ENCODE measurements at regions not wholly inside any gene's neighbourhood (a gene's known extent, or its start where the extent isn't known, plus 50 kb on each side); places are given as distances from the start of the nearest gene placed in this dataset.

DNA sequence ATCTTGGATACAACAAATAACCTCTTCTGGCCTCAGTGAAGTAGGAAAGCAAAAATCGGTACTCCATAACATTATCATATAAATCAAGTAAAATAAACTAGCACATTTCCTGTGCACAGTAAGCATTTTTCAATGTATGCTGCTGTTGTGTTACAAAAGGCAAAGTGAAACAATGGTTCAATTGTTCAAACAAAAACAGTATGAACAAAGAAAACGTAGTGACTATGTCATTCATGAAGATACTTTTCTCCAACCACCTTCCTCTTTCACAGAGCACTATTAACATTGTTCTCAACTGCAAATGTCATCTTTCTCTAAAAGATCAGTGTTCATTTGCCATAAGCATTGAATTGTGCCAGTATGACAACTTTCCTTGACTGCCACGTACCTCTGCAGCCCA lies 318.6 kb upstream of the PRDM1 start:
- DNase-seq (ENCODE audit: low spot score) = no peak

GRCh38 chr6:105765239-105765638 lies 320.9 kb upstream of the PRDM1 start:
- DNase-seq (ENCODE audit: low spot score) = no peak

- no peak for DNase-seq (ENCODE audit: low spot score)
Observed at GRCh38 chr6:105764315-105764714, 321.8 kb upstream of the PRDM1 start.

- DNase-seq (ENCODE audit: low spot score) = no peak
Observed at GRCh38 chr6:105763866-105764265, 322.3 kb upstream of the PRDM1 start.

GRCh38 chr6:105760746-105761145 lies 325.4 kb upstream of the PRDM1 start:
- no peak for DNase-seq (ENCODE audit: low spot score)

DNA sequence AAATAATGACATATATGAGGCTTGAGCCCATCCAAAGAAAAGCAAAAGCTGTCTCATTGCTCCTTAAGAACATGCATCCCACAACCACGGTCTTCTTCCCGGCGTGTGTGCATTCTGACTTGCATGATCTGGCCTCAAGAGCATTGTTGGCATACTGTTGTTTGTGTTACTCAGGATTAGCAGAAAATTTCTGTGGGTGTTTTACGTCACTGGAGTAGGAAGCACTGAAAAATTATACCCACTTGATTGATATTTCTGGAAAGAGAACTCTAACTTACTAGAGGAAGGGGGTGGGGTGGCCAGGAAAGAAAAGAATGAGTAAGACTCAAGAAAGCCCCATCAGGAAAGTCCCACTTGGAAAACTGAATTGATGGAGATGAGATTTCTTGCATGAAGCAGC lies 326.2 kb upstream of the PRDM1 start:
- DNase-seq (ENCODE audit: low spot score) = no peak

- no peak for DNase-seq (ENCODE audit: low spot score)
Observed at GRCh38 chr6:105759015-105759414, 327.1 kb upstream of the PRDM1 start.

DNA sequence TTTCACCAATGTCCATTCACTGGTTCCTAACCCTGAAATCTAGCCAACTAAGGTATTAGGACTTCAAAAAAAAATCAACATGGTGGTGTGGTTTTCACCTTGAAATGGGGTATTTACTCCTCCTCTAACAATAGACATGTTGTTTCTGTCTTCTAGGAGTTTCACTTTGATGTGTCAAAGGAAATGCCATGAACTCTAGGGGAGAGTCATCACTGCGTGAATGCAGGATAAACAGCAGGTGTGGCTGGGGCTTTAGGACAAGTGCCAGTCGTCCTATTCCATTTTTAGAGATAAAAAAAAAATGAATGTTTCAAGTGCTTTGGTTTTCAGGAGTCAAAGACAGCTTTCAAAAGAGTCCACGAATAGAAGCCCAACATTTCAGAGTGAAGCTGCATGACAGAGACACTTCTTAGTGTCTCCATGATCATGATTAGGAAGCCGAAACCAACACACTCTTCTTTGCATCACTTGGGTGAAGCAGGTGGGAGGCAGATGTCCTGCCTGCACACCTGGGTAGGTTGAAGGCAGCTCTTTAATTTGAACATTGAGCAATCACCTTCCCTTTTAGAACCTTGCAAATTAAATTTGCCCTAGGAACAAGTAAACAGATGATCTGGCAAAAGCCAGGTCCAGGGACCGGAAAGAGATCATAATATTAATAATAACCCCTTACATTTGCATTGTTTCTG lies 328.5 kb upstream of the PRDM1 start:
- DNase-seq (ENCODE audit: low spot score) = no peak

DNA sequence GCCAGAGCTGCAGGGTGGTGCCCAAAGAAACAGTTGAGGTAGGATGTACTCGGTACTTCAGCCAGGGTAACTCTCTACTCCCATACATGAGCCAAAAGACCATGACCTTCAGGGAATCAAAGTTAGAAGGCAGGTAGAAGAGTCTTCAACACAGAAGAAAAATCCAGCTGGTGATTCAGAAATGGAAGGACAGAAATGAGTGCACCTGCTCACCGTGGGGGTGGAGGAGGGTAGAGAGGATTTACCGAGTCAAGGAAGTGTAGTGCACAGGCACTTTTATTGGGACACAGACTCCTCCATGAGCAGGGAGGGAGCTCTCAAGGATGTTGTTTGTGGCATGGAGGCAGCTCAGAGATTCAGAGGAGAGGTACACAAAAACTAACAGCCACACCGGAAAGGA lies 330.3 kb upstream of the PRDM1 start:
- no peak for DNase-seq (ENCODE audit: low spot score)

- DNase-seq (ENCODE audit: low spot score) = no peak
Observed at GRCh38 chr6:105753620-105754211, 332.4 kb upstream of the PRDM1 start.

- no peak for DNase-seq (ENCODE audit: low spot score)
Observed at GRCh38 chr6:105753207-105753606, 332.9 kb upstream of the PRDM1 start.

DNA sequence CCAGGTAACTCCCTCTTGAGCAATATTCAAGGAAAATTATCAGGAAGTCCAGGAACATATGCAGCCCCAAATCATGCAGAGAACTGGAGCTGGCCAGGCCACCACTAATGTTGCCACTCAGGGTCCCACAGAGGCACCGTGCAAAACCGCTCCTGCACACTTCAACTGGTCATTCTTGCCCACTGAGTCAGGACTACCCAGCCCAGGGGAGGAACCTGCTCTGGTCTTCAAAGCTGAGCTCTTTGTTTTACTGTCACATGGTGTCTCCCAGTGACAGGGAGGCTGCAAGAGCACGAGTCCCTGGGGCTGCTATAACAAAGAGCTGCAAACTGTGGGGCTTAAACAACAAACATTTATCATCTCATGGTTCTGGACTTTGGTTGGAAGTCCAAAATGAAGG lies 336.0 kb upstream of the PRDM1 start:
- DNase-seq (ENCODE audit: low spot score) = no peak

DNA sequence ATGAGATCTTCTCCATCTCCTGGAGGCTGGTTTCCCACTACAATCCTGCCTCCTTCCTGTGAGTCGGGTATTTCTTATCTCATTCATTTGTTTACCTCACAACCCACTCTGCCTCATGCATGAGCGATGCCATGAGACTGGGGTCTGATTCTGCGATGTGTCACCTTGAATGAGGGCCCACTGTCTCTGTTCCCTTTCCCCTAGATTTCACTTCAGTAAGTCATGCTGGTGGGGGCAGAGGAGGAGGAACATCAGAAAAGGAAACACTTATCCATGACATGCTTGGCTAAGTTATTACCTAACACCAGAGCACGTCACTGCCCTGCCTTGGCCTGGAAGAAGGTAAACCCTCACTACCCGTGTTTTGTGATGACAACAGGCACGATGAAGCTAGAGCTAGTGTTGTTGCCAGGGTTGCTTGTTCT lies 337.4 kb upstream of the PRDM1 start:
- no peak for DNase-seq (ENCODE audit: low spot score)

- no peak for DNase-seq (ENCODE audit: low spot score)
Observed at GRCh38 chr6:105747823-105748405, 338.2 kb upstream of the PRDM1 start.

DNA sequence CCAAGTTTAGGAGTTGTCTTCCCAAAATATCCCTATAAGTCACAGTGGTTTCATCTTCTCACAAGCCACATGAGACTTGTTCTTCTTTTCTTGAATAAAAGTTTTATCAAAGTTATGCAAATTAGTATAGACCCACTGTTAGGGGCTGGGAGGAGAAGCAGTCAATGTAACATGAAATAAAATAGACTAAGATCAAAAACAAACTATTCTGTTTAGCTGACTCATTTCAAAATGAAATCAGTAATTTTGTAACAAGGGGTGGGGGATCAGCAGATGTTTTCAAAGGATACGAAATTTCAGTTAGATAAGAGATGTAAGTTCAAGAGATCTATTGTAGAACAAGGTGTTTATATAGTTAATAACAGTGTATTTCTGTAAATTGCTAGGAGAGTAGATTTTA lies 339.6 kb upstream of the PRDM1 start:
- no peak for DNase-seq (ENCODE audit: low spot score)

GRCh38 chr6:105746130-105746505 lies 340.0 kb upstream of the PRDM1 start:
- no peak for DNase-seq (ENCODE audit: low spot score)

- no peak for DNase-seq (ENCODE audit: low spot score)
Observed at GRCh38 chr6:105745464-105746129, 340.5 kb upstream of the PRDM1 start.

DNA sequence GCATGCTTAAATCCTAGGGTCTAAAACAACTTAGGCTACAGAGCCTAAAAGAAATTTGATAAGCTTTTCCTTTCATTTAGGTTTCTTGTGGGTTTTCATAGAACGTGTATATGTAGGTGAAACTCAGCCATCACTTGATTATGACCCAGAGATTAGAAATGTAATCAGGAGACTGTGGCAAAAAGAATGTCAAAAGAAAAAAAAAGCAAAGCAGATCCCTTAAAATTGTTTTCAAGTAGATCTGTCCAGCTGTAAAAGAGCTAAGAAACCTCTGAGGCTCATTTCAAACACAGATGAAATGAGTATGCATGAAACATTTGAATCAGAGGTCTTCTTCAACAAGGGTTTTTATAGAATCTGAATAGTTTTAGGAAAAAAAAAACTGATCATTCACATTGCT lies 341.3 kb upstream of the PRDM1 start:
- no peak for DNase-seq (ENCODE audit: low spot score)

DNA sequence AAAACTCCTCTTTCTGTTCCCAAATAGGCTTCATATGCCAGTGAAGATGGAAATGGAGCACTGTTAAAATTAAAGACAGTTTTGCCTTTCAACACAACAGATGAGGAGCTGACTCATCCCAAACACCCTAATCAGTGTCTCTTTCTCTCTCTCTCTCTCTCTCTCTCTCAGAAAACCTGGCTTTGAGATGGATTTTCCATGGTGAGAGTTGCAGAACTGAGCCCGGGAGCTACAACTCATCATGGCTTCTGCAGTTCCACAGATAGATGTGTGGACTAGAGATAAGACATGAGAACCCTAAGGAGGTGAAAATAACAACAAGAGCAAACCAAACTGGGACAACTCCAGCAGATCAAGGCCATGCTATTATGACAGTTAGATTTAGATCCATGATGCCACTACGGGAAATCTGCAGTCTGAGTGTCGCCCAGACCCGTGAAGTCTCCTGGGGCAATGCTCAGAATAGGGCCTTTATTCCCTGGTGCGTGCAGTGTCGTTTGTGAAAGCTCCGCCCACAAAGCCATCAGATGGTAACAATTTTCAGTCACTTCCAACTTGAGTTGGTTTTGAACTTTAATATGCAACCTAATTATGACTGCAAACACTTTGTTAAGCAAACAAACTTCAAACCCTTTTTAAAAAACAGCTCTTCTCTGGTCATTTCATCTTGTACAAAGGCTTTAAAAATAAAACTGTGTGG lies 338.2 kb upstream of the PREP start:
- DNase-seq (ENCODE audit: low spot score) = no peak

- no peak for DNase-seq (ENCODE audit: low spot score)
Observed at GRCh38 chr6:105739764-105740163, 336.9 kb upstream of the PREP start.

DNA sequence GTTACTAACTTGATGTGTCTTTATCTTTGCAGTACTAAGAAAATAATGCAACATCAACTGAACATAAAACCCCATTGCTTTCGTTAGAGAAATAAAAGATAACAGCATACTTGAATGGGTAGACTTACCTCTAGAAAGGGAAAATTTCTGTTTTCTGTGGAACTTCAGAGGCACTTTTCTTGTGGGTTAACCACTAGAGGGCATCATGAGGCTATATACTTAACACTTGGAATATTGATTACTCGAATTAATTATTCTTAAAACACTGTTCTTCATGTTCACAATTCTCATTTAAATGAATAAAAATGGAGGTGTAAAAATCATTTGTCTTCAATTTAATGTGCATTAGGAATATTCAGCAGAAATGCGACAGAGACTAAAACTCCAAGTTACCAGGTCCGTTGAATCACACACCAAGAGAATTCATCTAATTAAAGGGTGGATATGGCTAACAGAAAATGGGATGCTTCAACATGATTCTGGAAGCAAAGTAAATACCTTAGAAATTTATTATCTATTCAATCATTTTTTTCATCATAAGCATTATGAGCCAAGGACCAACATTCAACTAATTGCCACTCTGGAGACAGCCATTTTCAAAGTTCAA lies 330.8 kb upstream of the PREP start:
- DNase-seq (ENCODE audit: low spot score) = peak; percentile 53

GRCh38 chr6:105728995-105729394 lies 326.1 kb upstream of the PREP start:
- no peak for DNase-seq (ENCODE audit: low spot score)
